ENCODE measurements at regions not wholly inside any gene's neighbourhood (a gene's known extent, or its start where the extent isn't known, plus 50 kb on each side); places are given as distances from the start of the nearest gene placed in this dataset.

- peaks cover 0 to 5% (median 0%) of the 10 kb centered on the region in 3 donors for H3K9me3 ChIP-seq
- H3K36me3 ChIP-seq: no peaks in the 10 kb centered on the region
- H3K4me1 ChIP-seq: no peaks in the 10 kb centered on the region
- no peak for TF ChIP-seq CTCF (IDR thresholded peaks at IDR 0.05)
- no peak overlapping the region for H3K27ac ChIP-seq
- no peak for DNase-seq
- no peak overlapping the region for H3K4me3 ChIP-seq
- no peaks in the 10 kb centered on the region for H3K27me3 ChIP-seq
- intact Hi-C loops (cut with DNase I; ENCODE audit: low total_unique reads): no loop called here
These were observed 503.8 kb upstream of the NRXN1 start for GRCh38 chr2:51535763-51536162.

- no peak for DNase-seq
- Histone ChIP-seq H3K4me3 (no peak overlapping the region), H3K27me3 (no peaks in the 10 kb centered on the region), H3K36me3 (no peaks in the 10 kb centered on the region), H3K9me3 (peaks cover 0 to 5% (median 0%) of the 10 kb centered on the region in 3 donors), H3K4me1 (no peaks in the 10 kb centered on the region), H3K27ac (no peak overlapping the region)
- intact Hi-C loops (cut with DNase I; ENCODE audit: low total_unique reads): no loop called here
- TF ChIP-seq CTCF (IDR thresholded peaks at IDR 0.05): no peak
These were observed 502.2 kb upstream of the NRXN1 start for GRCh38 chr2:51534166-51534565.

- intact Hi-C loops (cut with DNase I; ENCODE audit: low total_unique reads): no loop called here
- TF ChIP-seq CTCF (IDR thresholded peaks at IDR 0.05): no peak
These were observed 496.2 kb upstream of the NRXN1 start for GRCh38 chr2:51528156-51528555.

GRCh38 chr2:51526766-51527165 is 494.8 kb upstream of the NRXN1 start:
- H3K36me3 ChIP-seq: no peaks in the 10 kb centered on the region
- H3K27ac ChIP-seq: no peak overlapping the region
- no peak for TF ChIP-seq CTCF (IDR thresholded peaks at IDR 0.05)
- H3K4me3 ChIP-seq: no peak overlapping the region
- H3K9me3 ChIP-seq: no peaks in the 10 kb centered on the region
- intact Hi-C loops (cut with DNase I; ENCODE audit: low total_unique reads): no loop called here
- H3K27me3 ChIP-seq: no peaks in the 10 kb centered on the region
- DNase-seq: no peak
- H3K4me1 ChIP-seq: no peaks in the 10 kb centered on the region

More at GRCh38 chr2:51528156-51528555, 496.2 kb upstream of the NRXN1 start:
- peaks cover 0 to 5% (median 0%) of the 10 kb centered on the region in 3 donors for H3K9me3 ChIP-seq
- no peak overlapping the region for H3K4me3 ChIP-seq
- no peak for DNase-seq
- no peak overlapping the region for H3K27ac ChIP-seq
- no peaks in the 10 kb centered on the region for H3K36me3 ChIP-seq
- no peaks in the 10 kb centered on the region for H3K27me3 ChIP-seq
- no peaks in the 10 kb centered on the region for H3K4me1 ChIP-seq

- H3K27me3 ChIP-seq: no peaks in the 10 kb centered on the region
- H3K4me3 ChIP-seq: no peak overlapping the region
- H3K9me3 ChIP-seq: no peaks in the 10 kb centered on the region
- TF ChIP-seq CTCF (IDR thresholded peaks at IDR 0.05): no peak
- no peak for DNase-seq
- H3K27ac ChIP-seq: no peak overlapping the region
- no peaks in the 10 kb centered on the region for H3K36me3 ChIP-seq
- intact Hi-C loops (cut with DNase I; ENCODE audit: low total_unique reads): no loop called here
- no peaks in the 10 kb centered on the region for H3K4me1 ChIP-seq
These were observed 484.7 kb upstream of the NRXN1 start for GRCh38 chr2:51516667-51517066.

- intact Hi-C loops (cut with DNase I; ENCODE audit: low total_unique reads): no loop called here
- no peak for DNase-seq
- Histone ChIP-seq H3K36me3 (no peaks in the 10 kb centered on the region), H3K9me3 (no peaks in the 10 kb centered on the region), H3K4me1 (no peaks in the 10 kb centered on the region), H3K4me3 (no peak overlapping the region), H3K27me3 (no peaks in the 10 kb centered on the region), H3K27ac (no peak overlapping the region)
- no peak for TF ChIP-seq CTCF (IDR thresholded peaks at IDR 0.05)
These were observed 479.1 kb upstream of the NRXN1 start for GRCh38 chr2:51511002-51511401.
